Keratinocyte (primary cell): ENCODE measurements at regions not wholly inside any gene's neighbourhood (a gene's known extent, or its start where the extent isn't known, plus 50 kb on each side); places are given as distances from the start of the nearest gene placed in this dataset.

Experiments
- DNase-seq: peaks from one replicate; pipeline ENCODE4 v3.0.0-alpha.2; 2011; ENCODE audit warnings: low read depth, missing footprints, low spot score
- FAIRE-seq: peaks from 2 replicates; lab custom pipeline; 2011; peaks lifted over from hg19 to GRCh38; lab: Jason Lieb, UNC
- H2AFZ ChIP-seq: 2 replicates; pipeline ENCODE4 v1.6.0; 2012; ENCODE audit warnings: low read length, control low read depth, inconsistent platforms; ENCODE audit not compliant: control insufficient read depth
- H3K27ac ChIP-seq: 2 replicates; pipeline ENCODE4 v1.5.1; 2011; ENCODE audit warnings: low read length; ENCODE audit not compliant: control insufficient read depth, insufficient read depth
- H3K27me3 ChIP-seq: 3 replicates; pipeline ENCODE4 v1.6.0; 2011; ENCODE audit warnings: low read length; ENCODE audit not compliant: control insufficient read depth, insufficient read depth; ENCODE audit errors: extremely low read depth
- H3K36me3 ChIP-seq, 2 experiments: 2 replicates in 1 of 2; 3 replicates in 1 of 2; pipeline ENCODE4 v1.5.1; 2011; ENCODE audit warnings: low read length in 2 of 2, mild to moderate bottlenecking in 1 of 2; ENCODE audit not compliant: control insufficient read depth in 2 of 2, insufficient read depth in 2 of 2; ENCODE audit errors: extremely low read depth in 1 of 2
- H3K4me1 ChIP-seq: 3 replicates; pipeline ENCODE4 v1.5.1; 2011; ENCODE audit warnings: low read length; ENCODE audit not compliant: control insufficient read depth, insufficient read depth; ENCODE audit errors: extremely low read depth
- H3K4me2 ChIP-seq: 3 replicates; pipeline ENCODE4 v1.6.0; 2011; ENCODE audit warnings: low read depth, low read length; ENCODE audit not compliant: control insufficient read depth, insufficient read depth; ENCODE audit errors: extremely low read depth
- H3K4me3 ChIP-seq, 3 experiments: fragments of 200-600 bp in 1 of 3; sonication (generic) in 1 of 3; 2 replicates in 2 of 3; 3 replicates in 1 of 3; pipeline ENCODE4 v1.5.1; 2011 to 2016; ENCODE audit warnings: low read length in 3 of 3, mild to moderate bottlenecking in 3 of 3, control low read depth in 2 of 3, inconsistent platforms in 1 of 3, low read depth in 1 of 3, mixed read lengths in 1 of 3, mixed run types in 1 of 3, moderate library complexity in 1 of 3; ENCODE audit not compliant: control insufficient read depth in 2 of 3, insufficient read depth in 2 of 3; ENCODE audit errors: extremely low read depth in 1 of 3
- H3K79me2 ChIP-seq: 2 replicates; pipeline ENCODE4 v1.6.0; 2012; ENCODE audit warnings: low read length; ENCODE audit not compliant: control insufficient read depth, insufficient read depth
- H3K9ac ChIP-seq: 3 replicates; pipeline ENCODE4 v1.6.0; 2011; ENCODE audit warnings: low read length; ENCODE audit not compliant: control insufficient read depth, insufficient read depth; ENCODE audit errors: extremely low read depth
- H3K9me1 ChIP-seq: 3 replicates; pipeline ENCODE4 v1.6.0; 2011; ENCODE audit warnings: low read length; ENCODE audit not compliant: control insufficient read depth, insufficient read depth; ENCODE audit errors: extremely low read depth
- H3K9me3 ChIP-seq: 2 replicates; pipeline ENCODE4 v1.5.1; 2012; ENCODE audit warnings: low read depth, low read length; ENCODE audit not compliant: control insufficient read depth
- H4K20me1 ChIP-seq: 3 replicates; pipeline ENCODE4 v1.6.0; 2011; ENCODE audit warnings: low read length; ENCODE audit not compliant: control insufficient read depth, insufficient read depth; ENCODE audit errors: extremely low read depth
- EZH2 ChIP-seq: IDR thresholded peaks from one replicate; pipeline ENCODE4 v1.6.1; 2012; ENCODE audit warnings: inconsistent platforms, mild to moderate bottlenecking, low read length, moderate library complexity
- dilution Hi-C: fragments of 300-500 bp; cut with MboI; formaldehyde crosslinking; loops from one replicate; pipeline ENCODE4 v1.7.0; 2020; ENCODE audit warnings: low sequenced_read_pairs; ENCODE audit not compliant: extremely low pct_ligation_motif_present
- TF ChIP-seq, protein P1 (sequence below), 3 experiments: IDR thresholded peaks in 1 of 3; conservative IDR thresholded peaks in 1 of 3; optimal IDR thresholded peaks in 1 of 3; 2 replicates in 2 of 3; 3 replicates in 1 of 3; pipeline versions ENCODE3 to v1.5.1; 2011; ENCODE audit warnings: low read length in 3 of 3, mild to moderate bottlenecking in 3 of 3, moderate library complexity in 2 of 3, control low read depth in 1 of 3, inconsistent platforms in 1 of 3; ENCODE audit not compliant: insufficient read depth in 2 of 3; ENCODE audit errors: extremely low read depth in 1 of 3

DNA sequence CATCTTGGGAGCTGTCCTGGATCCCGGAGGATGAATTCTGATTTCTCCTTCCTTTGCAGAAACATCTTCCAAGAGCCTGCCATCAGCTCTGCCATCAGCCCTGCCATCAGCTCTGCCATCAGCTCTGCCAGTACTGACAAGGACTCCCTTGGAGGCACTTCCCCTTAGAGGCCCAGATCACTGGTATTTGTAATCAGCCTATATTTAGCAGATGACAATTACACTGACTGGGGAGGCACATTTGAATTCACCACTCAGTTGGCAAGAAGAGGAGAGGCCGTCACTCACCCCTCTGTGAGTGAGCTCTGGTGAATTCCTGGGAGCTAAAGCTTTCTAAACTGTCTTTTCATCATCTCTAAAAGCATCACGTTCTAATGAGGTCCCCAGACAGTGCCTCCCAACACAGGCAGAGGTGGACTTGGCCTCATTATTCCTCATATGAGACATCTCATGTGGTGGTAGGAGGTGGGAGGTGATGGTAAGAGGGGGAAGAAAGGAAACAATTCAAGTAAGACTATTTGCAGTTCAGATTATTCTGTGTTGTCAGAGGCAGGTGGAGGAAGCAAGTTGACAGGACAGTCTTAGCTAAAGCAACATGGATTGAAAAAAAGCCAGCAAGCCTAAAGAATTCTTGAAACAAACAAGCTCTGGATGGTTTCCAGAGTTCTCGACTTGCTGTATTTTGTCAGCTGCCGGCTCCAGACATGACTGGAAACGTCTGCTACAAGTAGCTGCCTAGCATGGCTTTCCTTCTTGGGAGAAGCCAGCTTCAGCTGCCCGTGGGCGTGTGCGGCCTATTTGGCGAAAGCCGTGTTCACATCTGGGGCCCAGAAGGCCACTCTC lies 771.7 kb downstream of the TBC1D22A start:
- DNase-seq (no peak), FAIRE-seq (no peak)
- Histone ChIP-seq H3K36me3 (no peaks in the 10 kb centered on the region), H3K9me3 (no peaks in the 10 kb centered on the region), H3K79me2 (no peaks in the 10 kb centered on the region), H3K27ac (no peak overlapping the region), H3K9me1 (no peaks in the 10 kb centered on the region), H3K4me3 (no peak overlapping the region), H2AFZ (no peak overlapping the region), H3K9ac (no peak overlapping the region), H3K4me1 (no peaks in the 10 kb centered on the region), H3K27me3 (no peaks in the 10 kb centered on the region), H3K4me2 (no peak overlapping the region), H4K20me1 (no peaks in the 10 kb centered on the region)
- dilution Hi-C loops, result no loop called here
- TF ChIP-seq, protein P1, sequence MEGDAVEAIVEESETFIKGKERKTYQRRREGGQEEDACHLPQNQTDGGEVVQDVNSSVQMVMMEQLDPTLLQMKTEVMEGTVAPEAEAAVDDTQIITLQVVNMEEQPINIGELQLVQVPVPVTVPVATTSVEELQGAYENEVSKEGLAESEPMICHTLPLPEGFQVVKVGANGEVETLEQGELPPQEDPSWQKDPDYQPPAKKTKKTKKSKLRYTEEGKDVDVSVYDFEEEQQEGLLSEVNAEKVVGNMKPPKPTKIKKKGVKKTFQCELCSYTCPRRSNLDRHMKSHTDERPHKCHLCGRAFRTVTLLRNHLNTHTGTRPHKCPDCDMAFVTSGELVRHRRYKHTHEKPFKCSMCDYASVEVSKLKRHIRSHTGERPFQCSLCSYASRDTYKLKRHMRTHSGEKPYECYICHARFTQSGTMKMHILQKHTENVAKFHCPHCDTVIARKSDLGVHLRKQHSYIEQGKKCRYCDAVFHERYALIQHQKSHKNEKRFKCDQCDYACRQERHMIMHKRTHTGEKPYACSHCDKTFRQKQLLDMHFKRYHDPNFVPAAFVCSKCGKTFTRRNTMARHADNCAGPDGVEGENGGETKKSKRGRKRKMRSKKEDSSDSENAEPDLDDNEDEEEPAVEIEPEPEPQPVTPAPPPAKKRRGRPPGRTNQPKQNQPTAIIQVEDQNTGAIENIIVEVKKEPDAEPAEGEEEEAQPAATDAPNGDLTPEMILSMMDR (optimal IDR thresholded peaks at IDR 0.05 in 1 of 3, IDR thresholded peaks at IDR 0.05 in 1 of 3, conservative IDR thresholded peaks at IDR 0.05 in 1 of 3; ENCODE audit: extremely low read depth in 1 of 3, insufficient read depth in 2 of 3, low read length in 3 of 3), result no peak
- no peak for TF ChIP-seq EZH2

DNA sequence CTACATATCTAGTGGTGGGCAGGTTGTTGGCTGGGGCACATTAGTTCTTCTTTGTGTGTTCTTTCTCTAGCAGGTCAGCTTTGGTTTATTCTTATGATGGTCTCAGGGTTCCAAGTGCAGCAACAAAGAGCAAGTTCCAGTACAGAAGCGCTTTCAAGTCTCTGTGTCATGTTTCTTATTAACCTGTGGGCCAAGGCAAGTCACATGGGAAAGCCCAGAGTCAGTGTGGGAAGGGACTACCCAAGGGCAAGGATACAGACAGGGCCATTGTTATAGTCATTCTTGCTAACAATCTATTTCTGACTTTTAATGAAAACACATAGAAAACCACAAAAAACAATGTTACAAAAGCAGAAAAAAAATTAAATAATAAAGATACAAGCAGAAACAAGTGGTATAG lies 754.6 kb downstream of the TBC1D22A start:
- Histone ChIP-seq H3K9me1 (no peaks in the 10 kb centered on the region), H3K27ac (no peak overlapping the region), H3K4me2 (no peak overlapping the region), H4K20me1 (no peaks in the 10 kb centered on the region), H3K27me3 (no peaks in the 10 kb centered on the region), H3K4me3 (no peak overlapping the region), H3K9me3 (no peaks in the 10 kb centered on the region), H3K4me1 (no peaks in the 10 kb centered on the region), H3K79me2 (no peaks in the 10 kb centered on the region), H3K9ac (no peak overlapping the region), H2AFZ (no peak overlapping the region), H3K36me3 (no peaks in the 10 kb centered on the region)
- dilution Hi-C loops, result no loop called here
- FAIRE-seq (no peak), DNase-seq (no peak)
- TF ChIP-seq, protein P1 (optimal IDR thresholded peaks at IDR 0.05 in 1 of 3, IDR thresholded peaks at IDR 0.05 in 1 of 3, conservative IDR thresholded peaks at IDR 0.05 in 1 of 3; ENCODE audit: extremely low read depth in 1 of 3, insufficient read depth in 2 of 3, low read length in 3 of 3), result no peak
- TF ChIP-seq EZH2, result no peak
